ENCODE measurements at regions not wholly inside any gene's neighbourhood (a gene's known extent, or its start where the extent isn't known, plus 50 kb on each side); places are given as distances from the start of the nearest gene placed in this dataset.

DNA sequence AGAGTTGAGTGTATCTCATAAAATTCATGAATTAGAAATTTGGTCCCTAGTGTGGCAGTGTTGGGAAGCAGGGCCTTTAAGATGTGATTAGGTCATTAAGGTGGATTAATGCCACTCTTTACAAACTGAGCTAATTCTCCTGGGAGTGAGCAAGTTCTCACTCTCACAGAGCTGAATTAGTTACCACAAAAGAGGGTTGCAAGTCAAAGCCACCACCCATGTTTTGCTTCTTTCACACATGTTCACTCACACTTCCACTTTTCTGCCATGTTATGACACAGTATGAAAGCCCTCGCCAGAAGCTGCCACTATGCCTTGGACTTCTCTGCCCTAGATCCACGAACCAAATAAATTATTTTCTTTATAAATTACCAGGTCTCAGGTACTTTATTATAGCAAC, 332.1 kb downstream of the ARAP2 start:
- intact Hi-C loops (cut with DNase I) = no loop called here
- no peak for DNase-seq
- Histone ChIP-seq H3K36me3 (replicated peaks in 1 of 2) (no peaks in the 10 kb centered on the region), H3K4me3 (no peak overlapping the region), H3K4me1 (replicated peaks in 1 of 2) (no peaks in the 10 kb centered on the region), H3K9me3 (replicated peaks in 1 of 3) (no peaks in the 10 kb centered on the region), H3K27ac (no peak overlapping the region), H3K27me3 (no peaks in the 10 kb centered on the region)
- TF ChIP-seq POLR2A (IDR thresholded peaks at IDR 0.05) = no peak
- TF ChIP-seq, protein P1, sequence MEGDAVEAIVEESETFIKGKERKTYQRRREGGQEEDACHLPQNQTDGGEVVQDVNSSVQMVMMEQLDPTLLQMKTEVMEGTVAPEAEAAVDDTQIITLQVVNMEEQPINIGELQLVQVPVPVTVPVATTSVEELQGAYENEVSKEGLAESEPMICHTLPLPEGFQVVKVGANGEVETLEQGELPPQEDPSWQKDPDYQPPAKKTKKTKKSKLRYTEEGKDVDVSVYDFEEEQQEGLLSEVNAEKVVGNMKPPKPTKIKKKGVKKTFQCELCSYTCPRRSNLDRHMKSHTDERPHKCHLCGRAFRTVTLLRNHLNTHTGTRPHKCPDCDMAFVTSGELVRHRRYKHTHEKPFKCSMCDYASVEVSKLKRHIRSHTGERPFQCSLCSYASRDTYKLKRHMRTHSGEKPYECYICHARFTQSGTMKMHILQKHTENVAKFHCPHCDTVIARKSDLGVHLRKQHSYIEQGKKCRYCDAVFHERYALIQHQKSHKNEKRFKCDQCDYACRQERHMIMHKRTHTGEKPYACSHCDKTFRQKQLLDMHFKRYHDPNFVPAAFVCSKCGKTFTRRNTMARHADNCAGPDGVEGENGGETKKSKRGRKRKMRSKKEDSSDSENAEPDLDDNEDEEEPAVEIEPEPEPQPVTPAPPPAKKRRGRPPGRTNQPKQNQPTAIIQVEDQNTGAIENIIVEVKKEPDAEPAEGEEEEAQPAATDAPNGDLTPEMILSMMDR (IDR thresholded peaks at IDR 0.05) = no peak
- 48 to 71% (median 65%) methylated on average over 2 of the region's 2 CpGs for WGBS, 4 donors

DNA sequence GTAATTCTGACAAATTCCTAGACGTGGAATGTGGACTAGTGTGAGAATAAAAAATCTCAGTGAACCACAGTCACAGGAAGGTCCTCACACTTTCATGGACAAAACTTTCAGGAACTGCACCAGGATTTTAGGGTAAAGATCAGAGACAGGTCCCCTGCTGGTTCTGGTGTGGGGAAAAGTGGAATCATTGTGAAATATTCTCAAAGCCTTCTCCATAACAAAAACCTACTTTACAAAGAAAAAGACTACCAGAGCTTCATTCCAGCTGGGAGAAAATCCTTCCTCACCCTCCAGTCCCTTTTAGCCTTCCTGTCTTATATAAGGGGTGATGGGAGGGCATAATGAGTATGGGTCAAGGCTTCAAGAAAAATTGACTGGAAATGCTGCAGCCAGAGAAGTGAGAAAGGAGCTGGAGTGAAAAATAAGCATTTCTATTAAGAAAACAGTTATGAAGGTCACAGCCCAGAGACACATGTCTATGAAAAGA, 325.8 kb downstream of the ARAP2 start:
- no peak overlapping the region for H3K4me3 ChIP-seq
- 41 to 57% (median 52%) methylated on average over 1 of the region's 1 CpG for WGBS, 4 donors
- H3K9me3 ChIP-seq (replicated peaks in 1 of 3) = no peaks in the 10 kb centered on the region
- H3K4me1 ChIP-seq (replicated peaks in 1 of 2) = no peaks in the 10 kb centered on the region
- H3K36me3 ChIP-seq (replicated peaks in 1 of 2) = no peaks in the 10 kb centered on the region
- intact Hi-C loops (cut with DNase I) = no loop called here
- no peak overlapping the region for H3K27ac ChIP-seq
- H3K27me3 ChIP-seq = no peaks in the 10 kb centered on the region
- no peak for DNase-seq
- TF ChIP-seq, protein P1 (IDR thresholded peaks at IDR 0.05) = no peak
- no peak for TF ChIP-seq POLR2A (IDR thresholded peaks at IDR 0.05)

DNA sequence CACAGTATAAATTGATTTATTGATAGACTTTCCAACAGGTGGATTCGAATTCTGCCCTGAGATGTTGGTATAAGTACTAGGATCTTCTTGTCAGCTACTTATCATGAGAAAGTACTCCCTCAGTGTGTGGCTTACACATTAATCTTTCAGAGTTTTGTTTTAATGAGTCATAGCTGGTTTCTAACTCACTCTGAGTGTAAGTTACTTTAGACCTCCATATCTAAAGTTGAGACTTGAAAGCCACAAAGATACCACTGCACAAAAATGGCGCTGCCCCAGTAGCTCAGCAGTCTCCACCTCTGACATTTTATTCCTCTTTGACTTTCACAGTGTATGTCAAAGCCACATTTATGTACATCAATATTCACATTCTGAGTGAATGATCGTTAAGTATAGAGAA, 318.5 kb downstream of the ARAP2 start:
- Histone ChIP-seq H3K27ac (no peak overlapping the region), H3K4me1 (replicated peaks in 1 of 2) (no peaks in the 10 kb centered on the region), H3K9me3 (replicated peaks in 1 of 3) (no peaks in the 10 kb centered on the region), H3K27me3 (no peaks in the 10 kb centered on the region), H3K4me3 (no peak overlapping the region), H3K36me3 (replicated peaks in 1 of 2) (no peaks in the 10 kb centered on the region)
- no peak for DNase-seq
- intact Hi-C loops (cut with DNase I) = no loop called here
- 65 to 77% (median 70%) methylated on average over 3 of the region's 3 CpGs for WGBS, 4 donors
- TF ChIP-seq, protein P1 (IDR thresholded peaks at IDR 0.05) = no peak
- TF ChIP-seq POLR2A (IDR thresholded peaks at IDR 0.05) = no peak

DNA sequence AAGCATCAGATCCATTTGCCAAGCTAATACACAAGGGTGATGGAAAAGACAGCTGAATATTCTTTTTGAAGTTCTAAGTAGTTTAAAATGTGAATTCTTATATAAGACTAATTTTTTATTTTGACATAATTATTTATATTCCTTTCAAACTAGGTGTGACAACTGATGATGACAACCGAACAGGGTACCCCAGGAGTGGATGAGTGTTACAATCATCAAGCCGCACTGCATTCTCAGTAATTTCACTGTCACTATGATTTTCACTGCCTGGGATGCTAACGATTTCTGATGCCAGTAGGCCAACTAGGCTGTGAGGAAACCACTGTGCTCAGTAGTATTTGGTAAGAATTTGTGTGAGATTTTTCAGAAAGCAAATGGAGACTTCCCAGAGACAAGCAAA, 317.5 kb downstream of the ARAP2 start:
- no peaks in the 10 kb centered on the region for H3K27me3 ChIP-seq

More for the DNA sequence above, 317.5 kb downstream of the ARAP2 start:
- no peak overlapping the region for H3K4me3 ChIP-seq
- intact Hi-C loops (cut with DNase I) = no loop called here
- no peaks in the 10 kb centered on the region for H3K9me3 ChIP-seq (replicated peaks in 1 of 3)
- no peaks in the 10 kb centered on the region for H3K36me3 ChIP-seq (replicated peaks in 1 of 2)
- H3K4me1 ChIP-seq (replicated peaks in 1 of 2) = no peaks in the 10 kb centered on the region
- DNase-seq = no peak
- H3K27ac ChIP-seq = no peak overlapping the region
- no peak for TF ChIP-seq POLR2A (IDR thresholded peaks at IDR 0.05)
- TF ChIP-seq, protein P1 (IDR thresholded peaks at IDR 0.05) = no peak
- WGBS, 4 donors = 82 to 92% (median 83%) methylated on average over 3 of the region's 3 CpGs

Data from adrenal gland (tissue), 9 donors.